ENCODE measurements at regions not wholly inside any gene's neighbourhood (a gene's known extent, or its start where the extent isn't known, plus 50 kb on each side); places are given as distances from the start of the nearest gene placed in this dataset.
A peak's percentile ranks its signal among the peaks of the same experiment; 100 is the strongest.
"Not testable (repeated sequence)": the region's sequence is repeated elsewhere in the genome, so short reads cannot be mapped to it uniquely, and the experiment has no call there.

GRCh38 chr7:119896386-119896785 is 376.6 kb upstream of the KCND2 start:
- Mint-ChIP-seq H3K4me3 (ENCODE audit: unreplicated experiment) (no peak overlapping the region), H3K27ac (ENCODE audit: unreplicated experiment) (no peak overlapping the region), H3K4me1 (ENCODE audit: unreplicated experiment) (peaks cover 4% of the 10 kb centered on the region), H3K9me3 (ENCODE audit: unreplicated experiment) (peaks cover 12% of the 10 kb centered on the region), H3K36me3 (ENCODE audit: unreplicated experiment) (no peaks in the 10 kb centered on the region), H3K27me3 (ENCODE audit: unreplicated experiment) (no peaks in the 10 kb centered on the region)
- no peak for DNase-seq (ENCODE audit: extremely low spot score, unreplicated experiment)
- TF ChIP-seq CTCF (IDR thresholded peaks at IDR 0.05) = no peak

GRCh38 chr7:119900996-119901672 is 371.8 kb upstream of the KCND2 start:
- H3K27me3 Mint-ChIP-seq (ENCODE audit: unreplicated experiment) = no peaks in the 10 kb centered on the region
- peaks cover 5% of the 10 kb centered on the region for H3K4me1 Mint-ChIP-seq (ENCODE audit: unreplicated experiment)
- no peak for TF ChIP-seq CTCF (IDR thresholded peaks at IDR 0.05)

GRCh38 chr7:119903085-119903484 is 369.9 kb upstream of the KCND2 start:
- no peak for DNase-seq (ENCODE audit: extremely low spot score, unreplicated experiment)
- H3K27ac Mint-ChIP-seq (ENCODE audit: unreplicated experiment) = no peak overlapping the region
- peaks cover 5% of the 10 kb centered on the region for H3K4me1 Mint-ChIP-seq (ENCODE audit: unreplicated experiment)
- no peaks in the 10 kb centered on the region for H3K27me3 Mint-ChIP-seq (ENCODE audit: unreplicated experiment)
- no peak for TF ChIP-seq CTCF (IDR thresholded peaks at IDR 0.05)
- peaks cover under 1% of the 10 kb centered on the region for H3K9me3 Mint-ChIP-seq (ENCODE audit: unreplicated experiment)
- no peak overlapping the region for H3K4me3 Mint-ChIP-seq (ENCODE audit: unreplicated experiment)
- H3K36me3 Mint-ChIP-seq (ENCODE audit: unreplicated experiment) = no peaks in the 10 kb centered on the region

More at GRCh38 chr7:119900996-119901672, 371.8 kb upstream of the KCND2 start:
- Mint-ChIP-seq H3K36me3 (ENCODE audit: unreplicated experiment) (no peaks in the 10 kb centered on the region), H3K27ac (ENCODE audit: unreplicated experiment) (no peak overlapping the region), H3K4me3 (ENCODE audit: unreplicated experiment) (no peak overlapping the region), H3K9me3 (ENCODE audit: unreplicated experiment) (peaks cover 12% of the 10 kb centered on the region)
- peak; percentile 63 for DNase-seq (ENCODE audit: extremely low spot score, unreplicated experiment)

GRCh38 chr7:119905495-119905894 is 367.5 kb upstream of the KCND2 start:
- no peak for DNase-seq (ENCODE audit: extremely low spot score, unreplicated experiment)
- Mint-ChIP-seq H3K9me3 (ENCODE audit: unreplicated experiment) (no peaks in the 10 kb centered on the region), H3K4me3 (ENCODE audit: unreplicated experiment) (no peak overlapping the region), H3K36me3 (ENCODE audit: unreplicated experiment) (no peaks in the 10 kb centered on the region), H3K27ac (ENCODE audit: unreplicated experiment) (no peak overlapping the region), H3K27me3 (ENCODE audit: unreplicated experiment) (no peaks in the 10 kb centered on the region), H3K4me1 (ENCODE audit: unreplicated experiment) (peaks cover 5% of the 10 kb centered on the region)
- no peak for TF ChIP-seq CTCF (IDR thresholded peaks at IDR 0.05)

- H3K4me1 Mint-ChIP-seq (ENCODE audit: unreplicated experiment) = no peaks in the 10 kb centered on the region
- peaks cover 2% of the 10 kb centered on the region for H3K36me3 Mint-ChIP-seq (ENCODE audit: unreplicated experiment)
- no peaks in the 10 kb centered on the region for H3K27me3 Mint-ChIP-seq (ENCODE audit: unreplicated experiment)
- no peak for TF ChIP-seq CTCF (IDR thresholded peaks at IDR 0.05)
- H3K9me3 Mint-ChIP-seq (ENCODE audit: unreplicated experiment) = no peaks in the 10 kb centered on the region
- no peak overlapping the region for H3K4me3 Mint-ChIP-seq (ENCODE audit: unreplicated experiment)
- no peak for DNase-seq (ENCODE audit: extremely low spot score, unreplicated experiment)
- no peak overlapping the region for H3K27ac Mint-ChIP-seq (ENCODE audit: unreplicated experiment)
Observed at GRCh38 chr7:119908948-119909347, 364.0 kb upstream of the KCND2 start.

- H3K4me1 Mint-ChIP-seq (ENCODE audit: unreplicated experiment); H3K27me3 Mint-ChIP-seq (ENCODE audit: unreplicated experiment); DNase-seq (ENCODE audit: extremely low spot score, unreplicated experiment); H3K9me3 Mint-ChIP-seq (ENCODE audit: unreplicated experiment); H3K27ac Mint-ChIP-seq (ENCODE audit: unreplicated experiment); H3K4me3 Mint-ChIP-seq (ENCODE audit: unreplicated experiment); H3K36me3 Mint-ChIP-seq (ENCODE audit: unreplicated experiment): not testable (repeated sequence)
Observed at GRCh38 chr7:119914119-119914518, 358.9 kb upstream of the KCND2 start.
